GM23338 (cell line): ENCODE measurements at regions not wholly inside any gene's neighbourhood (a gene's known extent, or its start where the extent isn't known, plus 50 kb on each side); places are given as distances from the start of the nearest gene placed in this dataset.

Experiments used
- CREB1 ChIP-seq: fragments of 250-450 bp; sonication (Bioruptor Pico); IDR thresholded peaks from 2 replicates; pipeline ENCODE4 v1.5.0; 2020; ENCODE audit warnings: low read depth, mild to moderate bottlenecking, moderate library complexity
- CTCF ChIP-seq, 2 experiments: fragments of 200-600 bp in 1 of 2; sonication (generic) in 1 of 2; conservative IDR thresholded peaks; 2 replicates each; pipeline versions ENCODE4 v1.5.1 to v1.6.1; 2016 to 2017; ENCODE audit warnings: antibody characterized with exemption in 2 of 2, low read depth in 2 of 2, mild to moderate bottlenecking in 2 of 2, moderate library complexity in 1 of 2
- ETS1 ChIP-seq: IDR thresholded peaks from 2 replicates; pipeline ENCODE4 v1.6.1; 2016; ENCODE audit warnings: antibody characterized with exemption
- EZH2 ChIP-seq: fragments of 200-600 bp; sonication (generic); IDR thresholded peaks from one replicate; pipeline ENCODE4 v1.8.0; 2017; ENCODE audit warnings: antibody characterized with exemption, mild to moderate bottlenecking, low read depth; ENCODE audit not compliant: unreplicated experiment
- EZH2phosphoT487 ChIP-seq: fragments of 200-600 bp; sonication (generic); IDR thresholded peaks from one replicate; pipeline ENCODE4 v1.8.1; 2018; ENCODE audit warnings: antibody characterized with exemption; ENCODE audit not compliant: unreplicated experiment
- NANOG ChIP-seq: IDR thresholded peaks from 2 replicates; pipeline ENCODE4 v1.6.1; 2016; ENCODE audit warnings: antibody characterized with exemption, borderline replicate concordance
- ZNF331 ChIP-seq: fragments of 250-450 bp; sonication (Bioruptor Pico); IDR thresholded peaks from 2 replicates; pipeline ENCODE4 v1.5.0; 2020; ENCODE audit warnings: low read depth, mild to moderate bottlenecking, moderate library complexity
- TF ChIP-seq, protein P1 (sequence below): fragments of 250-450 bp; sonication (Bioruptor Pico); IDR thresholded peaks from 2 replicates; pipeline ENCODE4 v1.5.0; 2020; ENCODE audit warnings: mild to moderate bottlenecking, moderate library complexity
- TF ChIP-seq, protein P2 (sequence below): IDR thresholded peaks from one replicate; pipeline ENCODE4 v1.6.1; 2018; ENCODE audit warnings: antibody characterized with exemption; ENCODE audit not compliant: unreplicated experiment

DNA sequence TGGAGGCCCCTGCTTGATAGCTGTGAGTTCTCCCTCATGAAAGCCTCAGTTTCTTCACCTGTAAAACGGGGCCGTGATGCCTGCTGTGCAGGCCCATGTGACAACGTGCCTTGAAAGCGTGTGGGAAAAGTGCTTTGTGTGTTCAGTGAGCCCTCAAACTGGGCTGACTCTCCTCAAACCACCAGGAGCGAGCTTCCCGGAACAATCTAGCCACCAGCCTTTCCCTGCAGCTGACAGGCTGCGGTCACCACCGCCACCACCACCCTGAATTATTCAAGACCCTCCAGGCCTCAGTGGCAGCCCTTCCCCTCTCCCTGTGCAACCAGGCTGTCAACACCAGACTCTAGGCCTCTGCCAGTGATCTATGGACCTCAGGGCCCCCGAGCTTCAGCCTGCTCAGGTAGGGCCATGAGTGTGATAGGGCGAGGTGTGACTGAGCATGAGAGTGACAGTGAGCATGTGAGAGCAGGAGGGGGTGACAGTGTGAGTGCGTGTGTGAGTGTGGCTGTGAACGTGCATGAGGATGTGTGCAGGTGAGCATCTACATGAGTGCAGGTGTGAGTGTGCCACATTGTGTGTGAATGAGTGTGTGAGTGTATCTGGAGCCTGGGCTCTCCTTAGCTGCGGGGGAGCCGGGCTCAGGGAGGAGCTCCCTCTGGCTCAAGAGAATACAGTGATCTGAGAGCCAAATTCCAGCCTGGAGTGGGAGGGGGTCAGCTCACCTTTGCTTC lies 53.3 kb upstream of the PSD2 start (continued):
- TF ChIP-seq, protein P1, sequence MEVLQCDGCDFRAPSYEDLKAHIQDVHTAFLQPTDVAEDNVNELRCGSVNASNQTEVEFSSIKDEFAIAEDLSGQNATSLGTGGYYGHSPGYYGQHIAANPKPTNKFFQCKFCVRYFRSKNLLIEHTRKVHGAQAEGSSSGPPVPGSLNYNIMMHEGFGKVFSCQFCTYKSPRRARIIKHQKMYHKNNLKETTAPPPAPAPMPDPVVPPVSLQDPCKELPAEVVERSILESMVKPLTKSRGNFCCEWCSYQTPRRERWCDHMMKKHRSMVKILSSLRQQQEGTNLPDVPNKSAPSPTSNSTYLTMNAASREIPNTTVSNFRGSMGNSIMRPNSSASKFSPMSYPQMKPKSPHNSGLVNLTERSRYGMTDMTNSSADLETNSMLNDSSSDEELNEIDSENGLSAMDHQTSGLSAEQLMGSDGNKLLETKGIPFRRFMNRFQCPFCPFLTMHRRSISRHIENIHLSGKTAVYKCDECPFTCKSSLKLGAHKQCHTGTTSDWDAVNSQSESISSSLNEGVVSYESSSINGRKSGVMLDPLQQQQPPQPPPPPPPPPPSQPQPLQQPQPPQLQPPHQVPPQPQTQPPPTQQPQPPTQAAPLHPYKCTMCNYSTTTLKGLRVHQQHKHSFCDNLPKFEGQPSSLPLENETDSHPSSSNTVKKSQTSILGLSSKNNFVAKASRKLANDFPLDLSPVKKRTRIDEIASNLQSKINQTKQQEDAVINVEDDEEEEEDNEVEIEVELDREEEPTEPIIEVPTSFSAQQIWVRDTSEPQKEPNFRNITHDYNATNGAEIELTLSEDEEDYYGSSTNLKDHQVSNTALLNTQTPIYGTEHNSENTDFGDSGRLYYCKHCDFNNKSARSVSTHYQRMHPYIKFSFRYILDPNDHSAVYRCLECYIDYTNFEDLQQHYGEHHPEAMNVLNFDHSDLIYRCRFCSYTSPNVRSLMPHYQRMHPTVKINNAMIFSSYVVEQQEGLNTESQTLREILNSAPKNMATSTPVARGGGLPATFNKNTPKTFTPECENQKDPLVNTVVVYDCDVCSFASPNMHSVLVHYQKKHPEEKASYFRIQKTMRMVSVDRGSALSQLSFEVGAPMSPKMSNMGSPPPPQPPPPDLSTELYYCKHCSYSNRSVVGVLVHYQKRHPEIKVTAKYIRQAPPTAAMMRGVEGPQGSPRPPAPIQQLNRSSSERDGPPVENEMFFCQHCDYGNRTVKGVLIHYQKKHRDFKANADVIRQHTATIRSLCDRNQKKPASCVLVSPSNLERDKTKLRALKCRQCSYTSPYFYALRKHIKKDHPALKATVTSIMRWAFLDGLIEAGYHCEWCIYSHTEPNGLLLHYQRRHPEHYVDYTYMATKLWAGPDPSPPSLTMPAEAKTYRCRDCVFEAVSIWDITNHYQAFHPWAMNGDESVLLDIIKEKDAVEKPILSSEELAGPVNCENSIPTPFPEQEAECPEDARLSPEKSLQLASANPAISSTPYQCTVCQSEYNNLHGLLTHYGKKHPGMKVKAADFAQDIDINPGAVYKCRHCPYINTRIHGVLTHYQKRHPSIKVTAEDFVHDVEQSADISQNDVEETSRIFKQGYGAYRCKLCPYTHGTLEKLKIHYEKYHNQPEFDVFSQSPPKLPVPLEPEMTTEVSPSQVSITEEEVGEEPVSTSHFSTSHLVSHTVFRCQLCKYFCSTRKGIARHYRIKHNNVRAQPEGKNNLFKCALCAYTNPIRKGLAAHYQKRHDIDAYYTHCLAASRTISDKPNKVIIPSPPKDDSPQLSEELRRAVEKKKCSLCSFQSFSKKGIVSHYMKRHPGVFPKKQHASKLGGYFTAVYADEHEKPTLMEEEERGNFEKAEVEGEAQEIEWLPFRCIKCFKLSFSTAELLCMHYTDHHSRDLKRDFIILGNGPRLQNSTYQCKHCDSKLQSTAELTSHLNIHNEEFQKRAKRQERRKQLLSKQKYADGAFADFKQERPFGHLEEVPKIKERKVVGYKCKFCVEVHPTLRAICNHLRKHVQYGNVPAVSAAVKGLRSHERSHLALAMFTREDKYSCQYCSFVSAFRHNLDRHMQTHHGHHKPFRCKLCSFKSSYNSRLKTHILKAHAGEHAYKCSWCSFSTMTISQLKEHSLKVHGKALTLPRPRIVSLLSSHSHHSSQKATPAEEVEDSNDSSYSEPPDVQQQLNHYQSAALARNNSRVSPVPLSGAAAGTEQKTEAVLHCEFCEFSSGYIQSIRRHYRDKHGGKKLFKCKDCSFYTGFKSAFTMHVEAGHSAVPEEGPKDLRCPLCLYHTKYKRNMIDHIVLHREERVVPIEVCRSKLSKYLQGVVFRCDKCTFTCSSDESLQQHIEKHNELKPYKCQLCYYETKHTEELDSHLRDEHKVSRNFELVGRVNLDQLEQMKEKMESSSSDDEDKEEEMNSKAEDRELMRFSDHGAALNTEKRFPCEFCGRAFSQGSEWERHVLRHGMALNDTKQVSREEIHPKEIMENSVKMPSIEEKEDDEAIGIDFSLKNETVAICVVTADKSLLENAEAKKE (CRISPR knock-in tag), result no peak
- no peak for TF ChIP-seq EZH2
- no peak for TF ChIP-seq CREB1
- no peak for TF ChIP-seq EZH2phosphoT487
- no peak for TF ChIP-seq CTCF (conservative IDR thresholded peaks at IDR 0.05; ENCODE audit: low read depth in 2 of 2)
- no peak for TF ChIP-seq ZNF331 (CRISPR knock-in tag)
- TF ChIP-seq, protein P2, sequence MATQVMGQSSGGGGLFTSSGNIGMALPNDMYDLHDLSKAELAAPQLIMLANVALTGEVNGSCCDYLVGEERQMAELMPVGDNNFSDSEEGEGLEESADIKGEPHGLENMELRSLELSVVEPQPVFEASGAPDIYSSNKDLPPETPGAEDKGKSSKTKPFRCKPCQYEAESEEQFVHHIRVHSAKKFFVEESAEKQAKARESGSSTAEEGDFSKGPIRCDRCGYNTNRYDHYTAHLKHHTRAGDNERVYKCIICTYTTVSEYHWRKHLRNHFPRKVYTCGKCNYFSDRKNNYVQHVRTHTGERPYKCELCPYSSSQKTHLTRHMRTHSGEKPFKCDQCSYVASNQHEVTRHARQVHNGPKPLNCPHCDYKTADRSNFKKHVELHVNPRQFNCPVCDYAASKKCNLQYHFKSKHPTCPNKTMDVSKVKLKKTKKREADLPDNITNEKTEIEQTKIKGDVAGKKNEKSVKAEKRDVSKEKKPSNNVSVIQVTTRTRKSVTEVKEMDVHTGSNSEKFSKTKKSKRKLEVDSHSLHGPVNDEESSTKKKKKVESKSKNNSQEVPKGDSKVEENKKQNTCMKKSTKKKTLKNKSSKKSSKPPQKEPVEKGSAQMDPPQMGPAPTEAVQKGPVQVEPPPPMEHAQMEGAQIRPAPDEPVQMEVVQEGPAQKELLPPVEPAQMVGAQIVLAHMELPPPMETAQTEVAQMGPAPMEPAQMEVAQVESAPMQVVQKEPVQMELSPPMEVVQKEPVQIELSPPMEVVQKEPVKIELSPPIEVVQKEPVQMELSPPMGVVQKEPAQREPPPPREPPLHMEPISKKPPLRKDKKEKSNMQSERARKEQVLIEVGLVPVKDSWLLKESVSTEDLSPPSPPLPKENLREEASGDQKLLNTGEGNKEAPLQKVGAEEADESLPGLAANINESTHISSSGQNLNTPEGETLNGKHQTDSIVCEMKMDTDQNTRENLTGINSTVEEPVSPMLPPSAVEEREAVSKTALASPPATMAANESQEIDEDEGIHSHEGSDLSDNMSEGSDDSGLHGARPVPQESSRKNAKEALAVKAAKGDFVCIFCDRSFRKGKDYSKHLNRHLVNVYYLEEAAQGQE, result no peak
- no peak for TF ChIP-seq NANOG
- no peak for TF ChIP-seq ETS1
